Osteocyte (in vitro differentiated cells): ENCODE measurements at regions not wholly inside any gene's neighbourhood (a gene's known extent, or its start where the extent isn't known, plus 50 kb on each side); places are given as distances from the start of the nearest gene placed in this dataset.

Source experiments
- DNase-seq: peaks from one replicate; pipeline ENCODE4 v3.0.0; 2021; ENCODE audit warnings: mixed read lengths; ENCODE audit not compliant: unreplicated experiment; ENCODE audit errors: extremely low spot score
- H3K27ac Mint-ChIP-seq: one replicate; pipeline ENCODE4 v1.8.0; 2021; ENCODE audit warnings: mild to moderate bottlenecking, mixed read lengths; ENCODE audit not compliant: unreplicated experiment
- H3K27me3 Mint-ChIP-seq: one replicate; pipeline ENCODE4 v1.8.0; 2021; ENCODE audit warnings: mixed read lengths; ENCODE audit not compliant: unreplicated experiment
- H3K36me3 Mint-ChIP-seq: one replicate; pipeline ENCODE4 v1.8.0; 2021; ENCODE audit warnings: mixed read lengths; ENCODE audit not compliant: unreplicated experiment
- H3K4me1 Mint-ChIP-seq: one replicate; pipeline ENCODE4 v1.8.0; 2021; ENCODE audit warnings: mixed read lengths; ENCODE audit not compliant: unreplicated experiment
- H3K4me3 Mint-ChIP-seq: one replicate; pipeline ENCODE4 v1.8.0; 2021; ENCODE audit warnings: mild to moderate bottlenecking, moderate library complexity, mixed read lengths; ENCODE audit not compliant: unreplicated experiment
- H3K9me3 Mint-ChIP-seq: one replicate; pipeline ENCODE4 v1.8.0; 2021; ENCODE audit warnings: mixed read lengths; ENCODE audit not compliant: unreplicated experiment
- CTCF ChIP-seq: fragments of 200-600 bp; sonication (generic); IDR thresholded peaks from 2 replicates; pipeline ENCODE4 v1.5.0; 2021; ENCODE audit warnings: antibody characterized with exemption, mild to moderate bottlenecking, moderate library complexity

GRCh38 chrX:125424536-125424935, 104.9 kb downstream of the TEX13C start:
- DNase-seq: no peak
- H3K27me3 Mint-ChIP-seq: no peaks in the 10 kb centered on the region
- H3K27ac Mint-ChIP-seq: no peak overlapping the region
- no peaks in the 10 kb centered on the region for H3K4me1 Mint-ChIP-seq
- H3K9me3 Mint-ChIP-seq: no peaks in the 10 kb centered on the region
- TF ChIP-seq CTCF: no peak
- no peak overlapping the region for H3K4me3 Mint-ChIP-seq
- no peaks in the 10 kb centered on the region for H3K36me3 Mint-ChIP-seq

GRCh38 chrX:125436855-125437254, 117.2 kb downstream of the TEX13C start:
- Mint-ChIP-seq H3K9me3 (peaks cover 46% of the 10 kb centered on the region), H3K27me3 (no peaks in the 10 kb centered on the region), H3K36me3 (no peaks in the 10 kb centered on the region), H3K4me3 (no peak overlapping the region), H3K4me1 (no peaks in the 10 kb centered on the region), H3K27ac (no peak overlapping the region)
- no peak for DNase-seq
- TF ChIP-seq CTCF: no peak

GRCh38 chrX:125439194-125439849, 119.7 kb downstream of the TEX13C start:
- no peak for DNase-seq
- H3K4me3 Mint-ChIP-seq: no peak overlapping the region
- no peaks in the 10 kb centered on the region for H3K27me3 Mint-ChIP-seq
- H3K36me3 Mint-ChIP-seq: no peaks in the 10 kb centered on the region
- TF ChIP-seq CTCF: no peak
- H3K4me1 Mint-ChIP-seq: no peaks in the 10 kb centered on the region
- no peak overlapping the region for H3K27ac Mint-ChIP-seq
- peaks cover 36% of the 10 kb centered on the region for H3K9me3 Mint-ChIP-seq

GRCh38 chrX:125444659-125445058, 125.0 kb downstream of the TEX13C start:
- DNase-seq: no peak
- no peaks in the 10 kb centered on the region for H3K27me3 Mint-ChIP-seq
- no peak overlapping the region for H3K4me3 Mint-ChIP-seq
- H3K4me1 Mint-ChIP-seq: no peaks in the 10 kb centered on the region
- no peak for TF ChIP-seq CTCF
- no peaks in the 10 kb centered on the region for H3K36me3 Mint-ChIP-seq
- no peak overlapping the region for H3K27ac Mint-ChIP-seq
- H3K9me3 Mint-ChIP-seq: peaks cover 60% of the 10 kb centered on the region

GRCh38 chrX:125475482-125475881, 155.8 kb downstream of the TEX13C start:
- Mint-ChIP-seq H3K27ac (no peak overlapping the region), H3K4me1 (no peaks in the 10 kb centered on the region), H3K4me3 (no peak overlapping the region), H3K27me3 (no peaks in the 10 kb centered on the region), H3K9me3 (no peaks in the 10 kb centered on the region), H3K36me3 (no peaks in the 10 kb centered on the region)
- no peak for DNase-seq
- TF ChIP-seq CTCF: no peak
